ENCODE measurements at regions not wholly inside any gene's neighbourhood (a gene's known extent, or its start where the extent isn't known, plus 50 kb on each side); places are given as distances from the start of the nearest gene placed in this dataset.

GRCh38 chr13:39281539-39282150, 243.4 kb downstream of the NHLRC3 start:
- ChIA-PET POLR2A (no interaction called here), CTCF (no interaction called here)
- intact Hi-C loops (cut with micrococcal nuclease; ENCODE audit: unreplicated experiment) = no loop called here
- BruUV-seq (replicated peaks) = no TSS peak
- Histone ChIP-seq H3K36me3 (ENCODE audit: control insufficient read depth, insufficient read depth, low read length) (no peaks in the 10 kb centered on the region), H3K4me3 (ENCODE audit: low read depth in 2 of 2, low read length in 2 of 2) (no peak overlapping the region), H3K27me3 (ENCODE audit: control insufficient read depth, insufficient read depth, low read length) (no peaks in the 10 kb centered on the region), H3K4me1 (ENCODE audit: control insufficient read depth, insufficient read depth, low read length) (no peaks in the 10 kb centered on the region), H3K27ac (ENCODE audit: low read length) (no peak overlapping the region), H3K9me3 (ENCODE audit: control insufficient read depth, insufficient read depth, low read depth, low read length) (no peaks in the 10 kb centered on the region)
- ATAC-seq (no peak), DNase-seq (ENCODE audit: low read depth, low spot score) (no peak)
- in situ Hi-C loops (cut with HindIII; ENCODE audit: low pct_unique_long_range_greater_than_20kb, low sequenced_read_pairs) = no loop called here
- TF ChIP-seq CTCF (IDR thresholded peaks at IDR 0.05) (no peak), SIN3A (IDR thresholded peaks at IDR 0.05; ENCODE audit: borderline replicate concordance, insufficient read depth, low read depth, low read length) (no peak), POLR2AphosphoS5 (IDR thresholded peaks at IDR 0.05; ENCODE audit: low read depth, low read length) (no peak), REST (IDR thresholded peaks at IDR 0.05; ENCODE audit: insufficient read depth in 1 of 2, low read depth in 2 of 2, low read length in 1 of 2) (no peak), TCF7L2 (IDR thresholded peaks at IDR 0.05; ENCODE audit: low read depth, low read length) (no peak)

- no peaks in the 10 kb centered on the region for H3K9me3 ChIP-seq (ENCODE audit: control insufficient read depth, insufficient read depth, low read depth, low read length)
- intact Hi-C loops (cut with micrococcal nuclease; ENCODE audit: unreplicated experiment) (no loop called here), in situ Hi-C loops (cut with HindIII; ENCODE audit: low pct_unique_long_range_greater_than_20kb, low sequenced_read_pairs) (no loop called here)
- no peak overlapping the region for H3K27ac ChIP-seq (ENCODE audit: low read length)
- no peaks in the 10 kb centered on the region for H3K4me1 ChIP-seq (ENCODE audit: control insufficient read depth, insufficient read depth, low read length)
- TF ChIP-seq REST (IDR thresholded peaks at IDR 0.05; ENCODE audit: insufficient read depth in 1 of 2, low read depth in 2 of 2, low read length in 1 of 2) (no peak), SIN3A (IDR thresholded peaks at IDR 0.05; ENCODE audit: borderline replicate concordance, insufficient read depth, low read depth, low read length) (no peak), CTCF (IDR thresholded peaks at IDR 0.05) (no peak), POLR2AphosphoS5 (IDR thresholded peaks at IDR 0.05; ENCODE audit: low read depth, low read length) (no peak), TCF7L2 (IDR thresholded peaks at IDR 0.05; ENCODE audit: low read depth, low read length) (no peak)
- no TSS peak for BruUV-seq (replicated peaks)
- CTCF ChIA-PET = no interaction called here
- DNase-seq (ENCODE audit: low read depth, low spot score) (no peak), ATAC-seq (no peak)
- H3K27me3 ChIP-seq (ENCODE audit: control insufficient read depth, insufficient read depth, low read length) = no peaks in the 10 kb centered on the region
- H3K4me3 ChIP-seq (ENCODE audit: low read depth in 2 of 2, low read length in 2 of 2) = no peak overlapping the region
- no peaks in the 10 kb centered on the region for H3K36me3 ChIP-seq (ENCODE audit: control insufficient read depth, insufficient read depth, low read length)
- POLR2A ChIA-PET = no interaction called here
Observed at GRCh38 chr13:39282400-39282972, 244.2 kb downstream of the NHLRC3 start.
